ENCODE measurements at regions not wholly inside any gene's neighbourhood (a gene's known extent, or its start where the extent isn't known, plus 50 kb on each side); places are given as distances from the start of the nearest gene placed in this dataset.

DNA sequence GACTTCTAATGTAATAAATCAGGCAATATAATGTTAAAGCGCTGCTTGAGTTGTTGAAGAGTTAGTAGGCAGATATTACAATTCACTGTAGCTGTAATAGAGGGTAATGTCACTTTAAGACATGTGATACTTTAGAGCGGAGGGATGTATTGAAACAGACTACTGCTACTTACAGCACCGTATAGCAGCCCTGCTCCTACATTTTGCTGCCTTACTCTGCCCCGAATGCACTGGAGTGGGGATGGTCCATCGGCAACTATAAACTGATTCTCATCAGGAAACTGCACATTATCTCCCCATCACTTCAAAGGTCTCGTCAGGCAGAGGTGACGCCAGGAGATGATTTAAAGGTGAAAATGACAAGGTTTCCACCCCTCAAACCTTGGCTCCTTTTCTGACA is 349.7 kb upstream of the SUCLG2 start:
- TF ChIP-seq, protein P1, sequence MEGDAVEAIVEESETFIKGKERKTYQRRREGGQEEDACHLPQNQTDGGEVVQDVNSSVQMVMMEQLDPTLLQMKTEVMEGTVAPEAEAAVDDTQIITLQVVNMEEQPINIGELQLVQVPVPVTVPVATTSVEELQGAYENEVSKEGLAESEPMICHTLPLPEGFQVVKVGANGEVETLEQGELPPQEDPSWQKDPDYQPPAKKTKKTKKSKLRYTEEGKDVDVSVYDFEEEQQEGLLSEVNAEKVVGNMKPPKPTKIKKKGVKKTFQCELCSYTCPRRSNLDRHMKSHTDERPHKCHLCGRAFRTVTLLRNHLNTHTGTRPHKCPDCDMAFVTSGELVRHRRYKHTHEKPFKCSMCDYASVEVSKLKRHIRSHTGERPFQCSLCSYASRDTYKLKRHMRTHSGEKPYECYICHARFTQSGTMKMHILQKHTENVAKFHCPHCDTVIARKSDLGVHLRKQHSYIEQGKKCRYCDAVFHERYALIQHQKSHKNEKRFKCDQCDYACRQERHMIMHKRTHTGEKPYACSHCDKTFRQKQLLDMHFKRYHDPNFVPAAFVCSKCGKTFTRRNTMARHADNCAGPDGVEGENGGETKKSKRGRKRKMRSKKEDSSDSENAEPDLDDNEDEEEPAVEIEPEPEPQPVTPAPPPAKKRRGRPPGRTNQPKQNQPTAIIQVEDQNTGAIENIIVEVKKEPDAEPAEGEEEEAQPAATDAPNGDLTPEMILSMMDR (IDR thresholded peaks at IDR 0.05; ENCODE audit: borderline replicate concordance, extremely low read depth, low read length, poor library complexity, severe bottlenecking) = no peak
- TF ChIP-seq EZH2 (IDR thresholded peaks at IDR 0.05; ENCODE audit: borderline replicate concordance, low read depth, low read length, severe bottlenecking) = no peak

All from DND-41 (cell line).